IMR-90 (cell line): ENCODE measurements at regions not wholly inside any gene's neighbourhood (a gene's known extent, or its start where the extent isn't known, plus 50 kb on each side); places are given as distances from the start of the nearest gene placed in this dataset.

ENCODE experiments used
- ATAC-seq: fragments of 200-7000 bp; cut with Tn5 transposase; 2 replicates; pipeline ENCODE4 v1.9.1; 2020; ENCODE audit warnings: low read depth, mild to moderate bottlenecking, moderate library complexity
- BruUV-seq: library from RNA; stranded (reverse); fragments of 400-500 nt; replicated peaks from 2 replicates; lab custom pipeline; 2021; lab: Mats Ljungman, UMichigan
- CTCF ChIA-PET: fragments of 300-600 bp; formaldehyde crosslinking; extraction: SDS; loops from one replicate; lab custom pipeline; 2021; ENCODE audit warnings: antibody characterized with exemption; lab: Yijun Ruan, JAX
- POLR2A ChIA-PET: fragments of 300-600 bp; sonication (Branson Sonifier 250); formaldehyde crosslinking; loops from one replicate; lab custom pipeline; 2022; ENCODE audit warnings: antibody characterized with exemption; ENCODE audit not compliant: unreplicated experiment; lab: Charles Lee
- DNase-seq: peaks from one replicate; pipeline ENCODE4 v3.0.0; 2013
- H2AFZ ChIP-seq: replicated peaks from 2 replicates; pipeline ENCODE3; 2013; ENCODE audit warnings: low read length, mild to moderate bottlenecking; ENCODE audit not compliant: poor library complexity
- H2AK5ac ChIP-seq: 2 replicates; pipeline ENCODE4 v1.6.1; 2013; ENCODE audit warnings: low read depth, low read length, inconsistent platforms
- H2AK9ac ChIP-seq: replicated peaks from 2 replicates; pipeline ENCODE3; 2013; ENCODE audit warnings: mild to moderate bottlenecking, low read depth, low read length, moderate library complexity; ENCODE audit not compliant: poor library complexity
- H2BK120ac ChIP-seq: 2 replicates; pipeline ENCODE4 v1.6.1; 2013; ENCODE audit warnings: low read depth, low read length, inconsistent platforms
- H2BK15ac ChIP-seq: 3 replicates; pipeline ENCODE4 v1.6.1; 2013; ENCODE audit warnings: low read depth, low read length, inconsistent platforms
- H2BK20ac ChIP-seq: 2 replicates; pipeline ENCODE4 v1.6.1; 2013; ENCODE audit warnings: low read depth, mild to moderate bottlenecking, inconsistent platforms, low read length, moderate library complexity
- H2BK5ac ChIP-seq: 2 replicates; pipeline ENCODE4 v1.6.1; 2013; ENCODE audit warnings: mild to moderate bottlenecking, low read depth, low read length, inconsistent platforms; ENCODE audit not compliant: poor library complexity, severe bottlenecking
- H3K14ac ChIP-seq: replicated peaks from 2 replicates; pipeline ENCODE4 v1.6.1; 2013; ENCODE audit warnings: low read depth, low read length, inconsistent platforms
- H3K18ac ChIP-seq: 2 replicates; pipeline ENCODE4 v1.6.1; 2013; ENCODE audit warnings: low read depth, low read length, control low read depth
- H3K23ac ChIP-seq: 2 replicates; pipeline ENCODE4 v1.6.1; 2013; ENCODE audit warnings: low read depth, low read length, inconsistent platforms
- H3K27ac ChIP-seq: 2 replicates; pipeline ENCODE4 v1.5.1; 2013; ENCODE audit warnings: mild to moderate bottlenecking, control low read depth, low read length; ENCODE audit not compliant: insufficient read depth
- H3K27me3 ChIP-seq: 2 replicates; pipeline ENCODE4 v1.6.1; 2013; ENCODE audit warnings: low read length; ENCODE audit not compliant: control insufficient read depth, insufficient read depth
- H3K36me3 ChIP-seq: 2 replicates; pipeline ENCODE4 v1.6.1; 2013; ENCODE audit warnings: low read length, mixed read lengths; ENCODE audit not compliant: control insufficient read depth, insufficient read depth
- H3K4ac ChIP-seq: 2 replicates; pipeline ENCODE4 v1.6.1; 2013; ENCODE audit warnings: low read depth, low read length, inconsistent platforms
- H3K4me1 ChIP-seq: 2 replicates; pipeline ENCODE4 v1.6.1; 2013; ENCODE audit warnings: low read length, mixed read lengths; ENCODE audit not compliant: control insufficient read depth, insufficient read depth
- H3K4me2 ChIP-seq: 2 replicates; pipeline ENCODE4 v1.6.1; 2013; ENCODE audit warnings: low read depth, mild to moderate bottlenecking, control low read depth, low read length, moderate library complexity
- H3K4me3 ChIP-seq: 2 replicates; pipeline ENCODE4 v1.5.1; 2013; ENCODE audit warnings: low read depth, mild to moderate bottlenecking, control low read depth, low read length, moderate library complexity; ENCODE audit not compliant: insufficient read depth
- H3K56ac ChIP-seq: 2 replicates; pipeline ENCODE4 v1.6.1; 2013; ENCODE audit warnings: low read length, inconsistent platforms; ENCODE audit not compliant: insufficient read depth; ENCODE audit errors: extremely low read depth
- H3K79me1 ChIP-seq, 2 experiments: 2 replicates each; pipeline ENCODE4 v1.6.1; 2013; ENCODE audit warnings: low read length in 2 of 2, inconsistent platforms in 1 of 2, low read depth in 1 of 2
- H3K9ac ChIP-seq: 2 replicates; pipeline ENCODE4 v1.6.1; 2013; ENCODE audit warnings: low read depth, low read length, control low read depth
- H3K9me1 ChIP-seq: 2 replicates; pipeline ENCODE4 v1.6.1; 2013; ENCODE audit warnings: low read length, inconsistent platforms; ENCODE audit not compliant: insufficient read depth
- H3K9me3 ChIP-seq: 2 replicates; pipeline ENCODE4 v1.6.1; 2013; ENCODE audit warnings: low read length; ENCODE audit not compliant: control insufficient read depth, insufficient read depth
- H4K20me1 ChIP-seq: 2 replicates; pipeline ENCODE4 v1.6.1; 2013; ENCODE audit warnings: low read length, inconsistent platforms; ENCODE audit not compliant: insufficient read depth
- H4K5ac ChIP-seq: 2 replicates; pipeline ENCODE4 v1.6.1; 2013; ENCODE audit warnings: mild to moderate bottlenecking, low read depth, low read length, control low read depth
- H4K8ac ChIP-seq, 2 experiments: 2 replicates each; pipeline ENCODE4 v1.6.1; 2013; ENCODE audit warnings: low read depth in 2 of 2, low read length in 2 of 2, control low read depth in 1 of 2, inconsistent platforms in 1 of 2
- H4K91ac ChIP-seq: 2 replicates; pipeline ENCODE4 v1.6.1; 2013; ENCODE audit warnings: low read depth, low read length, inconsistent platforms; ENCODE audit not compliant: insufficient read depth
- CEBPB ChIP-seq: IDR thresholded peaks from 2 replicates; pipeline ENCODE4 v1.6.1; 2012; ENCODE audit warnings: low read depth, low read length, improper control_type of control experiment
- ELK1 ChIP-seq: fragments of 150-350 bp; IDR thresholded peaks from 2 replicates; pipeline ENCODE4 v1.6.1; 2016; ENCODE audit warnings: low read depth, mild to moderate bottlenecking, low read length, moderate library complexity, borderline replicate concordance
- RAD21 ChIP-seq: IDR thresholded peaks from 2 replicates; pipeline ENCODE4 v1.6.1; 2012; ENCODE audit warnings: low read length, improper control_type of control experiment
- WGBS, 2 experiments: methylation state at CpG; one replicate each; pipeline versions ENCODE4 v1.1.5 to v1.1.7; 2013; ENCODE audit warnings: missing lambda C conversion rate in 2 of 2; ENCODE audit not compliant: insufficient read length in 1 of 2; ENCODE audit errors: extremely low coverage in 2 of 2; 5-methylcytosine and 5-hydroxymethylcytosine counted together
- dilution Hi-C: fragments of 300-500 bp; cut with HindIII; formaldehyde crosslinking; loops from one replicate; pipeline ENCODE4 v1.14.3; 2018; ENCODE audit warnings: low sequenced_read_pairs; ENCODE audit not compliant: unreplicated experiment
- in situ Hi-C: fragments of 300-500 bp; cut with MboI; formaldehyde crosslinking; loops from 3 replicates; pipeline ENCODE4 v1.14.3; 2019; ENCODE audit warnings: low sequenced_read_pairs, inconsistent platforms, mixed read lengths
- intact Hi-C: fragments of 100-400 bp; cut with micrococcal nuclease; formaldehyde crosslinking; loops from 2 replicates; pipeline ENCODE4 v1.10.0; 2022

DNA sequence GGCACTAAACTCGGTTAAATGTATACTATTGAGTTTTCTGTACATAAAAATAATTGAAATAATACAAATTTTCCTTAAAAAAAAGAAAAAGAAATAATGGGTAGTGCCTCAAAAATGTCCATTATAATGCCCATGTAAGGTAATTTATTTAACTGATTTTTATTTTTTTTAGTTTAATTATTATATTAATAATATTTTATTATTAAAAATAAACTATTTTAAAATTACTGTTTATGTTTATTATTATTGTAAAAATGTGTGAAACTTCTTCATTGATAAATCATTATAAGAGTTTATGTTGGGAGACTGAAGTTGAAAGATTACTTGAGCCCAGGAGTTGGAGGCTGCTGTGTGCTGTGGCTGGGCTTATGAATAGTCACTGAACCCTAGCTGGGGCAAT, 925.5 kb upstream of the EPHA7 start:
- POLR2A ChIA-PET, result no interaction called here
- no CpG with 5 or more reads among the region's 1 CpG for WGBS, 2 experiments

More for the DNA sequence above, 925.5 kb upstream of the EPHA7 start:
- Histone ChIP-seq H2BK120ac (no peak overlapping the region), H3K79me1 (no peaks in the 10 kb centered on the region), H3K18ac (no peak overlapping the region), H3K4me1 (no peaks in the 10 kb centered on the region), H3K9me1 (no peaks in the 10 kb centered on the region), H2AFZ (no peak overlapping the region), H3K27me3 (no peaks in the 10 kb centered on the region), H3K56ac (no peak overlapping the region), H3K4me2 (no peak overlapping the region), H3K23ac (no peak overlapping the region), H2BK20ac (no peak overlapping the region), H3K4me3 (no peak overlapping the region), H3K36me3 (no peaks in the 10 kb centered on the region), H3K9me3 (no peaks in the 10 kb centered on the region; the same call in 1 of the 2 replicates), H2BK15ac (no peak overlapping the region), H4K5ac (no peak overlapping the region), H4K20me1 (no peaks in the 10 kb centered on the region), H2AK5ac (no peak overlapping the region), H2BK5ac (no peak overlapping the region), H3K4ac (no peak overlapping the region), H3K9ac (no peak overlapping the region), H3K27ac (no peak overlapping the region), H2AK9ac (no peak overlapping the region), H4K8ac (no peak overlapping the region), H3K14ac (no peak overlapping the region), H4K91ac (no peak overlapping the region)
- dilution Hi-C loops (no loop called here), in situ Hi-C loops (no loop called here), intact Hi-C loops (no loop called here)
- DNase-seq (no peak), ATAC-seq (no peak)
- CTCF ChIA-PET, result no interaction called here
- BruUV-seq, result no TSS peak
- TF ChIP-seq ELK1 (no peak), RAD21 (no peak), CEBPB (no peak)
